Sigmoid colon (tissue), 6 donors: ENCODE measurements at regions not wholly inside any gene's neighbourhood (a gene's known extent, or its start where the extent isn't known, plus 50 kb on each side); places are given as distances from the start of the nearest gene placed in this dataset.

ENCODE experiments used
- DNase-seq: peaks from one replicate; pipeline ENCODE4 v3.0.0-alpha.2; 2019
- H3K27ac ChIP-seq, 4 donors: fragments of 200-600 bp; sonication (generic); one replicate each; pipeline ENCODE4 v1.5.1; 2016 to 2019; ENCODE audit warnings: mild to moderate bottlenecking in 1 of 4
- H3K27me3 ChIP-seq, 3 donors: fragments of 200-600 bp; sonication (generic); one replicate each; pipeline ENCODE4 v1.5.1; 2019; ENCODE audit warnings: mild to moderate bottlenecking in 1 of 3
- H3K36me3 ChIP-seq, 4 donors: fragments of 200-600 bp; sonication (generic); one replicate each; pipeline ENCODE4 v1.5.1; 2016 to 2019
- H3K4me1 ChIP-seq, 4 donors: fragments of 200-600 bp; sonication (generic); one replicate each; pipeline ENCODE4 v1.5.1; 2017 to 2019
- H3K4me3 ChIP-seq, 4 donors: fragments of 200-600 bp; sonication (generic); one replicate each; pipeline ENCODE4 v1.5.1; 2017 to 2019; ENCODE audit warnings: mild to moderate bottlenecking in 2 of 4, moderate library complexity in 1 of 4
- H3K9me3 ChIP-seq, 4 donors: fragments of 200-600 bp in 3 of 4; sonication (generic) in 3 of 4; one replicate each; pipeline versions ENCODE4 v1.5.1 to v1.6.1; 2013 to 2019
- EP300 ChIP-seq, 4 donors: sonication (generic); formaldehyde crosslinking; IDR thresholded peaks; one replicate each; pipeline ENCODE4 v1.6.1; 2017; ENCODE audit warnings: antibody characterized with exemption in 4 of 4
- POLR2A ChIP-seq, 2 donors: fragments of 450-650 bp; IDR thresholded peaks; one replicate each; pipeline ENCODE4 v1.6.1; 2016; ENCODE audit warnings: antibody characterized with exemption in 2 of 2, mild to moderate bottlenecking in 2 of 2, moderate library complexity in 2 of 2
- POLR2AphosphoS5 ChIP-seq, 4 donors: sonication (generic); formaldehyde crosslinking; IDR thresholded peaks; one replicate each; pipeline ENCODE4 v1.6.1; 2017; ENCODE audit warnings: antibody characterized with exemption in 4 of 4
- WGBS, 2 donors: extraction: QIAGEN DNeasy Blood & Tissue Kit; methylation state at CpG; one replicate each; pipeline ENCODE4 v1.1.7; 2013; 5-methylcytosine and 5-hydroxymethylcytosine counted together
- intact Hi-C: fragments of 100-400 bp; cut with DNase I; formaldehyde crosslinking; loops from one replicate; pipeline ENCODE4 v1.15.1; 2023
- TF ChIP-seq, protein P1 (sequence below), 4 experiments: fragments of 450-650 bp in 3 of 4; fragments of 200-600 bp in 1 of 4; IDR thresholded peaks; one replicate each; pipeline ENCODE4 v1.5.1; 2016 to 2019; ENCODE audit warnings: antibody characterized with exemption in 4 of 4, mild to moderate bottlenecking in 3 of 4, moderate library complexity in 2 of 4
- donor health status: healthy with polysubstance abuse.
- donor health status: healthy.

DNA sequence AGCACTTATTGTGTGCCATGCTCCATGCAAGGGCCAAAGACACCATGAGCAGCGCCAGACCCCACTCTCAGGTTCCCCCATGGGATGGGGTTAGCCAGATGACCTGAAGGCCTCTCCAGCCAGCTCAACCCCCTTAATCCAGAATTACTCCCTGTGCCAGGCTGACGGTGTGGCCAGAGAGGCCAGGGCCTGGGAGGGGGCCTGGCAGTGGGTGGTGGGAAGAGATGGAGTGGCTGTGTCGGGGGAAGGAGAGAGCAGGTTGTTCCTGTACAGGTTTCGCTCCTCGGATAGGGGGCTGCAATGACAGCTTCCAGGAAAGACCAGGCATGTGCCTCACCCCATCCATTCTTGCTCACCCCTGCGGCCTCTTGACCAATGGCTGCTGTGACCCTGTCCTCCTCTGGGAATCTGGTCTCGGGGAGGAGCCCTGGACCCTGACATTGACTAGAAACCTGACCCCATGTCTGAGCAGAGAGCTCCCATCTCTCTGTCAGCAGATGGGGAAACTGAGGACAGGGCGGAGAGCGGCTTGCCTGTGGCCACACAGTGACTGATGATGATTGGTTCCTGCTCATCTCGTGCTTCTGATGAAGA lies 345.3 kb downstream of the MATN1 start:
- peak; percentile 36 for DNase-seq
- no peak overlapping the region for H3K4me3 ChIP-seq
- no peak overlapping the region for H3K27ac ChIP-seq
- WGBS, 2 donors = 67 to 73% methylated on average over 10 of the region's 10 CpGs
- intact Hi-C loops = no loop called here
- peaks cover 0 to 30% (median 0%) of the 10 kb centered on the region in 3 donors for H3K27me3 ChIP-seq
- no peaks in the 10 kb centered on the region for H3K36me3 ChIP-seq
- TF ChIP-seq POLR2AphosphoS5 (IDR thresholded peaks at IDR 0.05) (no peak), EP300 (IDR thresholded peaks at IDR 0.05) (no peak), POLR2A (IDR thresholded peaks at IDR 0.05) (no peak)
- TF ChIP-seq, protein P1, sequence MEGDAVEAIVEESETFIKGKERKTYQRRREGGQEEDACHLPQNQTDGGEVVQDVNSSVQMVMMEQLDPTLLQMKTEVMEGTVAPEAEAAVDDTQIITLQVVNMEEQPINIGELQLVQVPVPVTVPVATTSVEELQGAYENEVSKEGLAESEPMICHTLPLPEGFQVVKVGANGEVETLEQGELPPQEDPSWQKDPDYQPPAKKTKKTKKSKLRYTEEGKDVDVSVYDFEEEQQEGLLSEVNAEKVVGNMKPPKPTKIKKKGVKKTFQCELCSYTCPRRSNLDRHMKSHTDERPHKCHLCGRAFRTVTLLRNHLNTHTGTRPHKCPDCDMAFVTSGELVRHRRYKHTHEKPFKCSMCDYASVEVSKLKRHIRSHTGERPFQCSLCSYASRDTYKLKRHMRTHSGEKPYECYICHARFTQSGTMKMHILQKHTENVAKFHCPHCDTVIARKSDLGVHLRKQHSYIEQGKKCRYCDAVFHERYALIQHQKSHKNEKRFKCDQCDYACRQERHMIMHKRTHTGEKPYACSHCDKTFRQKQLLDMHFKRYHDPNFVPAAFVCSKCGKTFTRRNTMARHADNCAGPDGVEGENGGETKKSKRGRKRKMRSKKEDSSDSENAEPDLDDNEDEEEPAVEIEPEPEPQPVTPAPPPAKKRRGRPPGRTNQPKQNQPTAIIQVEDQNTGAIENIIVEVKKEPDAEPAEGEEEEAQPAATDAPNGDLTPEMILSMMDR (IDR thresholded peaks at IDR 0.05) = no peak
- H3K9me3 ChIP-seq = no peaks in the 10 kb centered on the region
- H3K4me1 ChIP-seq = peaks cover 0 to 17% (median 11%) of the 10 kb centered on the region in 4 donors

DNA sequence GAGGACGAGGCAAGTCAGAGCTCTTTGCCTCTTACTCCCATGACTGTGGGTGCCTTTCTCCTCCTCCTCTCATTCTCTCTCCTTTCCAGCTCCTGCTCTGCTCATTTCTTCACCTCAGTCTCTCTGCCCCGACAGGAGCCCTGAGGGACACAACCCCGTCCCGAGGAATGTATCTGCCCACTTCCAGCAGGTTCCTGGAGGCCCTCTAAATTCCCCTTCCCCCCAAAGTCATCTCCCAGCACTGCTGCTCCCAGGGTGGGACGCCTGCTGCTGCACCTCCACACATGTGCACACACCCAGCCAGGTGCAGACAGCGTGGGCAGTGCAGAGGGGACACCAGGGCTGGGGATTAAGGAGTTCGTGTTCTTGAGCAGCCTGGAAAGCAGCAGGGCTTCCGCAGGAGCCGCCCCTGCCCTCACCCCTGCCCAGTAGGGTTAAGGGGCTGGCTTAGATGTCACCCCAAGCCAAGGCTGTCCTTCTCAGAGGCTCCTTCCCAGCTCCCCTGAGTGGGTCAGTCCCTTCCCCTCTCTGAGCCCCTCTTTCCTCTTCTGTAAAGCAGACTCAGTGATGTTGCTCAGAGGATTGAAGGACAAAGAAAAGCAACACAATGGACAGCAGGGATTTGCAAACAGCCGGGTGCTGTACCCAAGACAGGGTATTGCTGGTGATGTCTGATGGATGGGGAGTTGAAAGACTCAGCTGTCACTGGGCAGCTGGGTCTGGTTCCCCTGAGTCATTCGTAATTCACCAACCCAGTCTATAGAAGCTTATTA lies 346.0 kb downstream of the MATN1 start:
- no peak overlapping the region for H3K4me3 ChIP-seq
- 35 to 54% methylated on average over 11 of the region's 11 CpGs for WGBS, 2 donors
- TF ChIP-seq, protein P1 (IDR thresholded peaks at IDR 0.05) = no peak
- TF ChIP-seq EP300 (IDR thresholded peaks at IDR 0.05) = no peak
- TF ChIP-seq POLR2AphosphoS5 (IDR thresholded peaks at IDR 0.05) = no peak
- no peak for TF ChIP-seq POLR2A (IDR thresholded peaks at IDR 0.05)
- intact Hi-C loops = no loop called here
- peak; percentile 25 for DNase-seq
- no peaks in the 10 kb centered on the region for H3K36me3 ChIP-seq
- no peaks in the 10 kb centered on the region for H3K9me3 ChIP-seq
- peaks cover 0 to 17% (median 11%) of the 10 kb centered on the region in 4 donors for H3K4me1 ChIP-seq
- H3K27me3 ChIP-seq = peaks cover 0 to 30% (median 0%) of the 10 kb centered on the region in 3 donors
- no peak overlapping the region for H3K27ac ChIP-seq

DNA sequence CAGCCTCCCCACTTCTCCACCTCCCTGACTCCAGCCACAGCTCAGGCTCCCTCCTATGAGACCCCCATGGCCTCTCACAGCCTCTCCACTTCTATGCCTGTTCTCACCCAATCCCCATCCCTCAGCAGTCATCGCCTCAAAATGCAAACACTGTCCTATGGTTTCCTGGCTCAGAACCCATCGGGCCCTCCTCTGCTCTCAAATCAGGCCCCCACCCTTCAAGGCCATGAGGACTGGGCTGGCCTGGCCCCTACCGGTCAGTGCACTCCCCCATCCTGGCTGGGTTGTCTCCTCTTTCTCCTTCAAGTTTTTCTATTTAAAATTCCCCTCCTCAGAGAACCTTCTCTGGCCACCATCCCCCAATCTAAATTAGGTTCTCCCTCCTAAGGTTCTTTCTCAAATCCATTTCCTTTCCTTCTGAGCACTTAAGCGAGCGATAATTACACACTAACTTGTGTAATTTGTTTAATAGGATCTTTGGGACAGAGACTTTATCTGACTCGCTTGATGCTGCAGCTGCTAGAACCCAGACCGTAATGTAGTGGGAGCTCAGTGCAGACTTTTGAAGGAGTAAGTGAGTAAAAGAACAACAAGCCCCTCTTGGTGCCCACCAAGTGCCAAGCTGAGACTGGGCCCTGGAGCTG lies 347.2 kb downstream of the MATN1 start:
- TF ChIP-seq, protein P1 (IDR thresholded peaks at IDR 0.05) = no peak
- no peak for TF ChIP-seq POLR2A (IDR thresholded peaks at IDR 0.05)
- no peak for TF ChIP-seq EP300 (IDR thresholded peaks at IDR 0.05)
- TF ChIP-seq POLR2AphosphoS5 (IDR thresholded peaks at IDR 0.05) = no peak
- peak; percentile 22 for DNase-seq
- Histone ChIP-seq H3K27ac (no peak overlapping the region), H3K27me3 (peaks cover 0 to 30% (median 0%) of the 10 kb centered on the region in 3 donors), H3K9me3 (no peaks in the 10 kb centered on the region), H3K36me3 (no peaks in the 10 kb centered on the region), H3K4me3 (no peak overlapping the region), H3K4me1 (peaks cover 0 to 17% (median 11%) of the 10 kb centered on the region in 4 donors)
- intact Hi-C loops = no loop called here
- 72 to 73% methylated on average over 7 of the region's 7 CpGs for WGBS, 2 donors

DNA sequence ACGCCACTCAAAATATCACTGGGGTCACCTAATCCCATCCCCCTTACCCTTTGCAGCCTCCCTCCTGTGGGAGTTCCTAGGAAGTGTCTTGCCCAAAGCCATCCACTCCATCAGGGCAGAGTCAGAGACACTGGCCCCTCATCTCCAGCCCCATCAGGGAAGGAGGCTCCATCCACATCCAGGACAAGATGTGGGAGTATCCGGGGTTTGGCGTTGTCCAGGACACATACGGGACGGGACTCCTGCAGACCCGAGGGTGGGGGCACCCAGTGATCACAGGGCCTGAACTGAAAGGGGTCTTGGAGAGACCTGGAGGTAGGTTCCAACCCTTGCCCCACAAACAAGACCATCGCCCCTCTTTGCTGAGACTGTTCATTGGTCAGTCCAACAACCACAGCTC lies 348.2 kb downstream of the MATN1 start:
- Histone ChIP-seq H3K27me3 (peaks cover 0 to 30% (median 0%) of the 10 kb centered on the region in 3 donors), H3K36me3 (no peaks in the 10 kb centered on the region), H3K4me1 (peaks cover 0 to 13% (median 10%) of the 10 kb centered on the region in 4 donors), H3K4me3 (no peak overlapping the region), H3K27ac (no peak overlapping the region), H3K9me3 (no peaks in the 10 kb centered on the region)
- DNase-seq = peak; percentile 14
- intact Hi-C loops = no loop called here
- TF ChIP-seq, protein P1 (IDR thresholded peaks at IDR 0.05) = no peak
- TF ChIP-seq EP300 (IDR thresholded peaks at IDR 0.05) = no peak
- TF ChIP-seq POLR2AphosphoS5 (IDR thresholded peaks at IDR 0.05) = no peak
- no peak for TF ChIP-seq POLR2A (IDR thresholded peaks at IDR 0.05)
- WGBS, 2 donors = 69 to 75% methylated on average over 7 of the region's 7 CpGs
